ENCODE measurements at regions not wholly inside any gene's neighbourhood (a gene's known extent, or its start where the extent isn't known, plus 50 kb on each side); places are given as distances from the start of the nearest gene placed in this dataset.

DNA sequence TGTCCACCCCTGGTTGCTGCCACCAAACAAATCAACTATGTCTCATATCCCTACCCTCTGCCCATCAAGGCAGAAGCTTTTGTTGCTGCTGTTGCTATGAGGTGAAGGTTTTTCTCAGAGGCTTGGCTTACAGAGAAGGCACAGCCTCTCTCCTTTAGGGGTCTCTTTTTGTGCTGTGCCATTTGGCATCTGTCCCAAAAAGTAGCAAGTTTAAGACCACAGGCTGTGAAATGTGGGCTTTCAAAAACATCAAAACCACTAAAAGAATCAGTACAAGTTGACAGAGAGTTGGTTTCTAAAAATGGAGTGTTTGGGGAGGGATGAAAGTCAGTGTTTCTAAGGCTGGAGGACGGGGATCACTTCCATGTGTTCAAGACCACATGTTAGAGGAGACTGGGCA is 634.9 kb downstream of the BCOR start:
- TF ChIP-seq EP300 (IDR thresholded peaks at IDR 0.05; ENCODE audit: borderline replicate concordance) (no peak), YY1 (IDR thresholded peaks at IDR 0.05; ENCODE audit: low read depth) (no peak), TAF1 (IDR thresholded peaks at IDR 0.05; ENCODE audit: low read depth) (no peak), CEBPB (IDR thresholded peaks at IDR 0.05) (no peak), TEAD4 (IDR thresholded peaks at IDR 0.05) (no peak), ZBTB7A (IDR thresholded peaks at IDR 0.05; ENCODE audit: low read depth) (no peak), TCF12 (IDR thresholded peaks at IDR 0.05; ENCODE audit: low read depth) (no peak), EGR1 (IDR thresholded peaks at IDR 0.05) (no peak), FOXM1 (IDR thresholded peaks at IDR 0.05; ENCODE audit: borderline replicate concordance, low read depth) (no peak), CREB1 (IDR thresholded peaks at IDR 0.05; ENCODE audit: low read depth) (no peak), NFIC (IDR thresholded peaks at IDR 0.05) (no peak), RAD21 (IDR thresholded peaks at IDR 0.05; ENCODE audit: low read depth) (no peak)
- TF ChIP-seq, protein P1, sequence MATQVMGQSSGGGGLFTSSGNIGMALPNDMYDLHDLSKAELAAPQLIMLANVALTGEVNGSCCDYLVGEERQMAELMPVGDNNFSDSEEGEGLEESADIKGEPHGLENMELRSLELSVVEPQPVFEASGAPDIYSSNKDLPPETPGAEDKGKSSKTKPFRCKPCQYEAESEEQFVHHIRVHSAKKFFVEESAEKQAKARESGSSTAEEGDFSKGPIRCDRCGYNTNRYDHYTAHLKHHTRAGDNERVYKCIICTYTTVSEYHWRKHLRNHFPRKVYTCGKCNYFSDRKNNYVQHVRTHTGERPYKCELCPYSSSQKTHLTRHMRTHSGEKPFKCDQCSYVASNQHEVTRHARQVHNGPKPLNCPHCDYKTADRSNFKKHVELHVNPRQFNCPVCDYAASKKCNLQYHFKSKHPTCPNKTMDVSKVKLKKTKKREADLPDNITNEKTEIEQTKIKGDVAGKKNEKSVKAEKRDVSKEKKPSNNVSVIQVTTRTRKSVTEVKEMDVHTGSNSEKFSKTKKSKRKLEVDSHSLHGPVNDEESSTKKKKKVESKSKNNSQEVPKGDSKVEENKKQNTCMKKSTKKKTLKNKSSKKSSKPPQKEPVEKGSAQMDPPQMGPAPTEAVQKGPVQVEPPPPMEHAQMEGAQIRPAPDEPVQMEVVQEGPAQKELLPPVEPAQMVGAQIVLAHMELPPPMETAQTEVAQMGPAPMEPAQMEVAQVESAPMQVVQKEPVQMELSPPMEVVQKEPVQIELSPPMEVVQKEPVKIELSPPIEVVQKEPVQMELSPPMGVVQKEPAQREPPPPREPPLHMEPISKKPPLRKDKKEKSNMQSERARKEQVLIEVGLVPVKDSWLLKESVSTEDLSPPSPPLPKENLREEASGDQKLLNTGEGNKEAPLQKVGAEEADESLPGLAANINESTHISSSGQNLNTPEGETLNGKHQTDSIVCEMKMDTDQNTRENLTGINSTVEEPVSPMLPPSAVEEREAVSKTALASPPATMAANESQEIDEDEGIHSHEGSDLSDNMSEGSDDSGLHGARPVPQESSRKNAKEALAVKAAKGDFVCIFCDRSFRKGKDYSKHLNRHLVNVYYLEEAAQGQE (IDR thresholded peaks at IDR 0.05; ENCODE audit: low read depth) = no peak
- TF ChIP-seq, protein P2, sequence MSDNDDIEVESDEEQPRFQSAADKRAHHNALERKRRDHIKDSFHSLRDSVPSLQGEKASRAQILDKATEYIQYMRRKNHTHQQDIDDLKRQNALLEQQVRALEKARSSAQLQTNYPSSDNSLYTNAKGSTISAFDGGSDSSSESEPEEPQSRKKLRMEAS (IDR thresholded peaks at IDR 0.05) = no peak
- TF ChIP-seq, protein P3, sequence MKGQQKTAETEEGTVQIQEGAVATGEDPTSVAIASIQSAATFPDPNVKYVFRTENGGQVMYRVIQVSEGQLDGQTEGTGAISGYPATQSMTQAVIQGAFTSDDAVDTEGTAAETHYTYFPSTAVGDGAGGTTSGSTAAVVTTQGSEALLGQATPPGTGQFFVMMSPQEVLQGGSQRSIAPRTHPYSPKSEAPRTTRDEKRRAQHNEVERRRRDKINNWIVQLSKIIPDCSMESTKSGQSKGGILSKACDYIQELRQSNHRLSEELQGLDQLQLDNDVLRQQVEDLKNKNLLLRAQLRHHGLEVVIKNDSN (IDR thresholded peaks at IDR 0.05) = no peak

DNA sequence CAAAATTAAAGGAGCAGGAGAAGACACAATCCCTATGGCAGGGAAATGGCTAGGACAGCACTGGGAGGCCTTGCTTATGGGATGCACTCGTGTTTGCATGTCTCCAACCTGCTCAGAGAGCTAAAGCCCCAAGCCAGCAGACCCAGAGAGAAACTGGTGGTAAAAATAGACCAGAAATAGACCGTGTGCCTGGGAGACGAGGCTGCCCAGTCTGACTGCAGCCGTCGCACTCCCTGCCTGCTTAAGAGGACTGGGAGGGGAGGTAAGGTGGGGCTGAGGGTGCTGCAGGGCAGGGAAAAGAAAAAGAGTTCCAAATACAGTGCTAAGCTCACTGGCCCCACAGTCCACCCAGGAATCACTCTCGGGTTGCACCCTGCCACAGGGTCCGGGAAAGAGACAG is 633.5 kb downstream of the BCOR start:
- TF ChIP-seq FOXM1 (IDR thresholded peaks at IDR 0.05; ENCODE audit: borderline replicate concordance, low read depth) = no peak
- no peak for TF ChIP-seq NFIC (IDR thresholded peaks at IDR 0.05)
- TF ChIP-seq ZBTB7A (IDR thresholded peaks at IDR 0.05; ENCODE audit: low read depth) = no peak
- TF ChIP-seq, protein P2 (IDR thresholded peaks at IDR 0.05) = no peak
- TF ChIP-seq CREB1 (IDR thresholded peaks at IDR 0.05; ENCODE audit: low read depth) = no peak
- no peak for TF ChIP-seq EGR1 (IDR thresholded peaks at IDR 0.05)
- no peak for TF ChIP-seq TAF1 (IDR thresholded peaks at IDR 0.05; ENCODE audit: low read depth)
- TF ChIP-seq CEBPB (IDR thresholded peaks at IDR 0.05) = no peak
- no peak for TF ChIP-seq TEAD4 (IDR thresholded peaks at IDR 0.05)
- TF ChIP-seq, protein P3 (IDR thresholded peaks at IDR 0.05) = no peak
- TF ChIP-seq RAD21 (IDR thresholded peaks at IDR 0.05; ENCODE audit: low read depth) = no peak
- TF ChIP-seq YY1 (IDR thresholded peaks at IDR 0.05; ENCODE audit: low read depth) = no peak
- no peak for TF ChIP-seq TCF12 (IDR thresholded peaks at IDR 0.05; ENCODE audit: low read depth)

DNA sequence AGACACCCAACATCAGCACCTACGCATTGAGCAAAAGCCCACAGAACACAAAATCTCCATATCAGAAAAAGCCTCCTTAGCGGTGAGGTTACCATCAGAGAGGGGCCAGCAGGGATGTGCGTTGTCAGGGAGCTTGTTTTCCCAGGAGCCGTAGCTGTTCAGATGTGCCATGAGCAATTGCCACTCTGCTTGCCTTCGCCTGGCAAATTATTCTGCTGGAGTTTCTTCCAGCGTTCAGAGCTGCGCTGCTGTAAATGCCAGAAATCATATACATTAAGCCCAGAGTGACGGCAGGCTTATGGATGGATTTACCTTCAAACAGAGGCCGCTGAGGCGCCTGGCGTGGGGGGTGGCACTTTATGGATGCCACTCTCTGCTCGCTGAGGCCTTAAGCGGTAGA is 632.3 kb downstream of the BCOR start:
- TF ChIP-seq RAD21 (IDR thresholded peaks at IDR 0.05; ENCODE audit: low read depth) (no peak), CREB1 (IDR thresholded peaks at IDR 0.05; ENCODE audit: low read depth) (no peak), ZBTB7A (IDR thresholded peaks at IDR 0.05; ENCODE audit: low read depth) (no peak), TCF12 (IDR thresholded peaks at IDR 0.05; ENCODE audit: low read depth) (no peak), NFIC (IDR thresholded peaks at IDR 0.05) (no peak), EGR1 (IDR thresholded peaks at IDR 0.05) (no peak)
- TF ChIP-seq, protein P1 (IDR thresholded peaks at IDR 0.05; ENCODE audit: low read depth) = no peak

DNA sequence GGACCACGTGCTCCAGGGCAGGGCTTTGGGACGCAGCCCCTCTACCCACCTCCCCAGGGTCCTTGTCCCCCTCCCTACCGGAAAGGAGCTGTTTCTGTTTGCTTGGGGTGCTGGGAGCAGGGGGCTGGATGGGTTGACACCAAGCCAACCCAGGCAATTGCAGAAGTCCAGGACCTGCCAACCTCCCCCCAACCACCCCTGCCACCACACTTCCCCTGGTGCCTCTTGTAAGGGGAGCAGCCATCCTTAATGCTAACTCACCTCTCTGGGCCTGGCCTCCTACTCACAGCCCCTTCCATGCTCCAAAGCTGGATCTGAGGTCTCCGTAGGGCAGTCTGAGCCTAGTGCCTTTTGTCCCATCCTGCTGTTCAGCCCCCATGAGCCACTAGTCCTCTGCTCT is 631.9 kb downstream of the BCOR start:
- no peak for TF ChIP-seq NFIC (IDR thresholded peaks at IDR 0.05)
- no peak for TF ChIP-seq RAD21 (IDR thresholded peaks at IDR 0.05; ENCODE audit: low read depth)
- TF ChIP-seq TEAD4 (IDR thresholded peaks at IDR 0.05) = no peak
- TF ChIP-seq, protein P1 (IDR thresholded peaks at IDR 0.05; ENCODE audit: low read depth) = no peak
- TF ChIP-seq ZBTB7A (IDR thresholded peaks at IDR 0.05; ENCODE audit: low read depth) = no peak
- TF ChIP-seq YY1 (IDR thresholded peaks at IDR 0.05; ENCODE audit: low read depth) = no peak

DNA sequence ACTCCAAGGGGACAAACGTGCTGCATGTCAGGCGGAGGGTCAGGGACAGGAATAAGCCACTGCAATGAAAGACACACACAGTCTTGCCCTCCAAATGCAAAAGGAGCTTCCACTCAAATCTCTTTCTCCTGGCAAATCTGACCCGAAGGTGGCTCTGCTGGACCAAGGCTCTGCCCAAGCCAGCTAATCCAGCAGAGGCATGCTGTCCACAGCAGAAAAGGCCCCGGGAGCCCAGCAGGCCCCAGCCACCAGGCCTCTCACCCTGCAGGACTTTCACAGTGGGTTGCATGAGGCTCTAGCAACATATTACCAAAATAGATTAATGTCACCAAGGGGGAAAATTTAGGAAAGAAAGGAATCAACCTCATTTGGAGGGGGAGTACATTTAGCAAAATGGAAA is 628.6 kb downstream of the BCOR start:
- TF ChIP-seq CREB1 (IDR thresholded peaks at IDR 0.05; ENCODE audit: low read depth) = no peak
- TF ChIP-seq EGR1 (IDR thresholded peaks at IDR 0.05) = no peak
- no peak for TF ChIP-seq RAD21 (IDR thresholded peaks at IDR 0.05; ENCODE audit: low read depth)
- TF ChIP-seq TEAD4 (IDR thresholded peaks at IDR 0.05) = no peak
- TF ChIP-seq ZBTB7A (IDR thresholded peaks at IDR 0.05; ENCODE audit: low read depth) = no peak
- TF ChIP-seq, protein P3 (IDR thresholded peaks at IDR 0.05) = no peak
- TF ChIP-seq EP300 (IDR thresholded peaks at IDR 0.05; ENCODE audit: borderline replicate concordance) = no peak
- TF ChIP-seq TAF1 (IDR thresholded peaks at IDR 0.05; ENCODE audit: low read depth) = no peak
- TF ChIP-seq, protein P1 (IDR thresholded peaks at IDR 0.05; ENCODE audit: low read depth) = no peak
- no peak for TF ChIP-seq CEBPB (IDR thresholded peaks at IDR 0.05)
- TF ChIP-seq TCF12 (IDR thresholded peaks at IDR 0.05; ENCODE audit: low read depth) = no peak
- TF ChIP-seq NFIC (IDR thresholded peaks at IDR 0.05) = no peak

Data from Ishikawa (cell line).